GM12864 (cell line): ENCODE measurements at regions not wholly inside any gene's neighbourhood (a gene's known extent, or its start where the extent isn't known, plus 50 kb on each side); places are given as distances from the start of the nearest gene placed in this dataset.

Experiments used
- DNase-seq: peaks from one replicate; pipeline ENCODE4 v3.0.0-alpha.2; 2011; ENCODE audit warnings: low read depth
- H3K4me3 ChIP-seq: 2 replicates; pipeline ENCODE4 v1.5.1; 2011; ENCODE audit warnings: mild to moderate bottlenecking, low read depth, low read length, control low read depth
- CTCF ChIP-seq: IDR thresholded peaks from 2 replicates; pipeline ENCODE4 v1.5.1; 2011; ENCODE audit warnings: low read depth, mild to moderate bottlenecking, moderate library complexity, low read length, control low read depth, inconsistent platforms; ENCODE audit errors: missing control alignments

GRCh38 chr2:43138441-43138840 is 88.0 kb downstream of the ZFP36L2 start:
- H3K4me3 ChIP-seq = no peak overlapping the region
- no peak for TF ChIP-seq CTCF
- DNase-seq = no peak

- TF ChIP-seq CTCF = no peak
- DNase-seq = no peak
- no peak overlapping the region for H3K4me3 ChIP-seq
Observed at GRCh38 chr2:43136876-43137275, 89.5 kb downstream of the ZFP36L2 start.

- TF ChIP-seq CTCF = no peak
- no peak for DNase-seq
- H3K4me3 ChIP-seq = no peak overlapping the region
Observed at GRCh38 chr2:43136011-43136799, 90.2 kb downstream of the ZFP36L2 start.

GRCh38 chr2:43135583-43135982 is 90.8 kb downstream of the ZFP36L2 start:
- no peak for DNase-seq
- H3K4me3 ChIP-seq = no peak overlapping the region
- TF ChIP-seq CTCF = no peak

GRCh38 chr2:43134571-43134889 is 91.9 kb downstream of the ZFP36L2 start:
- no peak overlapping the region for H3K4me3 ChIP-seq
- no peak for DNase-seq
- no peak for TF ChIP-seq CTCF

GRCh38 chr2:43133708-43134570 is 92.5 kb downstream of the ZFP36L2 start:
- TF ChIP-seq CTCF = no peak
- H3K4me3 ChIP-seq = no peak overlapping the region
- no peak for DNase-seq

- TF ChIP-seq CTCF = no peak
- no peak overlapping the region for H3K4me3 ChIP-seq
- DNase-seq = no peak
Observed at GRCh38 chr2:43133336-43133707, 93.1 kb downstream of the ZFP36L2 start.
